Naive thymus-derived CD4-positive, alpha-beta T cell (primary cell): ENCODE measurements at regions not wholly inside any gene's neighbourhood (a gene's known extent, or its start where the extent isn't known, plus 50 kb on each side); places are given as distances from the start of the nearest gene placed in this dataset.

Experiments
- ATAC-seq: fragments of 150-1000 bp; cut with Tn5 transposase; 2 replicates; pipeline ENCODE4 v1.10.0; 2021; ENCODE audit warnings: mild to moderate bottlenecking, moderate library complexity
- CTCF ChIA-PET: fragments of 350-600 bp; sonication (Branson Sonifier 250); formaldehyde crosslinking; loops from one replicate; lab custom pipeline; 2021; ENCODE audit warnings: antibody characterized with exemption; lab: Charles Lee
- POLR2A ChIA-PET: fragments of 350-600 bp; sonication (Branson Sonifier 250); formaldehyde crosslinking; loops from one replicate; lab custom pipeline; 2021; ENCODE audit warnings: antibody characterized with exemption, inconsistent platforms; lab: Charles Lee
- DNase-seq, 9 donors: peaks; one replicate each; pipeline versions ENCODE4 v3.0.0 to v3.0.0-alpha.2; 2020 to 2022; ENCODE audit warnings: mixed read lengths in 1 of 9
- H3K27ac ChIP-seq: one replicate; pipeline ENCODE4 v1.7.0; 2013; ENCODE audit warnings: mild to moderate bottlenecking, low read depth, low read length, moderate library complexity
- H3K27me3 ChIP-seq, 2 donors: one replicate each; pipeline ENCODE4 v1.7.0; 2013; ENCODE audit warnings: low read length in 2 of 2, mild to moderate bottlenecking in 2 of 2, moderate library complexity in 2 of 2; ENCODE audit not compliant: control insufficient read depth in 2 of 2, insufficient read depth in 2 of 2
- H3K36me3 ChIP-seq, 3 experiments: 1 replicate in 2 of 3; 2 replicates in 1 of 3; pipeline ENCODE4 v1.7.0; 2013; ENCODE audit warnings: low read length in 3 of 3, mild to moderate bottlenecking in 3 of 3, moderate library complexity in 1 of 3; ENCODE audit not compliant: insufficient read depth in 3 of 3, control insufficient read depth in 2 of 3
- H3K4me1 ChIP-seq, 2 donors: one replicate each; pipeline ENCODE4 v1.7.0; 2013; ENCODE audit warnings: low read length in 2 of 2, mild to moderate bottlenecking in 2 of 2, moderate library complexity in 1 of 2; ENCODE audit not compliant: control insufficient read depth in 2 of 2, insufficient read depth in 2 of 2
- H3K4me3 ChIP-seq: 2 replicates; pipeline ENCODE4 v1.7.0; 2013; ENCODE audit warnings: mild to moderate bottlenecking, low read length
- H3K9me3 ChIP-seq, 3 experiments: 1 replicate in 2 of 3; 2 replicates in 1 of 3; pipeline ENCODE4 v1.7.0; 2013; ENCODE audit warnings: low read length in 3 of 3; ENCODE audit not compliant: control insufficient read depth in 2 of 3
- H3K27ac Mint-ChIP-seq, 9 donors: one replicate each; pipeline ENCODE4 v1.8.0; 2020 to 2022; ENCODE audit warnings: mixed read lengths in 9 of 9, mild to moderate bottlenecking in 8 of 9, moderate library complexity in 5 of 9, inconsistent platforms in 2 of 9
- H3K27me3 Mint-ChIP-seq, 5 donors: one replicate each; pipeline ENCODE4 v1.8.0; 2021 to 2022; ENCODE audit warnings: mixed read lengths in 5 of 5, mild to moderate bottlenecking in 1 of 5
- H3K36me3 Mint-ChIP-seq, 5 donors: one replicate each; pipeline ENCODE4 v1.8.0; 2020 to 2022; ENCODE audit warnings: mixed read lengths in 5 of 5, mild to moderate bottlenecking in 3 of 5, inconsistent platforms in 1 of 5
- H3K4me1 Mint-ChIP-seq, 7 donors: one replicate each; pipeline ENCODE4 v1.8.0; 2020 to 2022; ENCODE audit warnings: mixed read lengths in 7 of 7, mild to moderate bottlenecking in 3 of 7, inconsistent platforms in 1 of 7
- H3K4me3 Mint-ChIP-seq, 10 donors: one replicate each; pipeline ENCODE4 v1.8.0; 2020 to 2022; ENCODE audit warnings: mild to moderate bottlenecking in 10 of 10, mixed read lengths in 10 of 10, moderate library complexity in 6 of 10, inconsistent platforms in 2 of 10
- H3K9me3 Mint-ChIP-seq, 11 donors: one replicate each; pipeline ENCODE4 v1.8.0; 2020 to 2022; ENCODE audit warnings: mixed read lengths in 11 of 11, mild to moderate bottlenecking in 4 of 11, inconsistent platforms in 1 of 11, moderate library complexity in 1 of 11
- intact Hi-C, 2 donors: fragments of 100-400 bp; cut with micrococcal nuclease; formaldehyde crosslinking; loops; one replicate each; pipeline ENCODE4 v1.15.1; 2023

DNA sequence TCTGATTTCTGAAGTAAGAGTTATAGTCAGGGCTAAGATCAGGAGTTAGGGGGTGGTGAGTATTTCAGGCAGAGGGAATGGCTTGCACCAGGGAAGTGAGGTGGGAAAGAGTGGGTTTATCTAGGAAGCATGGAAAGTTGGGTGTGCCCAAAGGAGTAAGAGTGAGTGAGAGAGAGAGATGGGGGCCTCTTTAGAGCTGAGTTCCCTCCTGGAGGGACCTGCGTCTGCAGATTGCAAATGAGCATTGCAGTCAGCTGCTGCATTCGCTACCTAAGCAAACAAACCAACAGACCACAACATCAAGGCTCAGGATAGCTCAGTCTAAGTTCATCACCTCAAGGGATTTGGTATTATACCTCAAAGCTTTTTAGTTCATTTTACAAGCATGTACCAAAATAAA is 405.8 kb downstream of the FGF9 start:
- peak; percentile 65 for ATAC-seq
- Mint-ChIP-seq H3K9me3 (peaks cover 0 to 3% (median 0%) of the 10 kb centered on the region in 11 donors), H3K4me3 (peak overlapping the region in 2 of 10 donors; percentile 3 to 15), H3K27me3 (peaks cover 0 to 2% (median 0%) of the 10 kb centered on the region in 5 donors), H3K4me1 (peaks cover 8 to 34% (median 25%) of the 10 kb centered on the region in 7 donors), H3K36me3 (peaks cover 3 to 14% (median 6%) of the 10 kb centered on the region in 5 donors), H3K27ac (peak overlapping the region in 5 of 9 donors; percentile 17 to 85 (median 44))
- H3K9me3 ChIP-seq: no peaks in the 10 kb centered on the region
- peak in 2 of 9 donors; percentile 25 to 34 for DNase-seq
- peaks cover 0 to 4% of the 10 kb centered on the region in 2 donors for H3K4me1 ChIP-seq
- H3K36me3 ChIP-seq: no peaks in the 10 kb centered on the region
- no peaks in the 10 kb centered on the region for H3K27me3 ChIP-seq
- H3K27ac ChIP-seq: no peak overlapping the region
- POLR2A ChIA-PET: interaction anchor here (1.1 kb wide), 1 partner anchor 15 kb away, joined by 3 read pairs; no protein-coding TSS in a partner anchor
- intact Hi-C loops: loop anchor here in 1 of 2 donors (2.0 kb wide), 1 partner anchor 14 kb away; no protein-coding TSS in a partner anchor
- H3K4me3 ChIP-seq: no peak overlapping the region
- CTCF ChIA-PET: interaction anchor here (1.2 kb wide), 1 partner anchor 16 kb away, joined by 3 read pairs; no protein-coding TSS in a partner anchor

DNA sequence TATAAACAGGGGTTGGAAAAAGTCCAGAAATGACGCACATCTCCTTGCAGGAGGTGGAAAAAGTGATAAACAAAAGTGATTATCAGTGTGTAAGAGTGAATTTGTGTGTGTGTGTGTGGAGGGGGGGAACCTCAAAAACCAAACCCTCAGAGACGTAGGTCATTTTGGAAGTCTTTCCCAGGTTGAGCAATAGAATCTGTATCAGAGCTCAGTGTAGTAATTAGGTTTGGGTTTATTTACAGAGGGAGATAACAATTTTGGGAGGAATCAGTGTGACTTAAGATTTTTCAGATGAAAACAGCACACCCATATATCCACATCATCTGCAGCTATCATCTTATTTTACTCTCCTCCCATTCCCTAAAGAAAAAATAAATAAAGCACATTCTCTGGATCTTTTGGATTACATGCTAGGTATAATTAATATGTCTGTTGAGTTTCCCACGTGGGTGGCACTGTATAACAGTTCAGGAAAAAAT is 406.4 kb downstream of the FGF9 start:
- intact Hi-C loops: loop anchor here in 1 of 2 donors (2.0 kb wide), 1 partner anchor 14 kb away; no protein-coding TSS in a partner anchor
- no peak for DNase-seq
- Mint-ChIP-seq H3K27ac (peak overlapping the region in 2 of 9 donors; percentile 8 to 79), H3K4me1 (peaks cover 9 to 37% (median 29%) of the 10 kb centered on the region in 7 donors), H3K9me3 (peaks cover 0 to 3% (median 0%) of the 10 kb centered on the region in 11 donors), H3K36me3 (peaks cover 3 to 14% (median 6%) of the 10 kb centered on the region in 5 donors), H3K27me3 (peaks cover 0 to 2% (median 0%) of the 10 kb centered on the region in 5 donors), H3K4me3 (peak overlapping the region in 2 of 10 donors; percentile 15 to 34)
- ChIA-PET CTCF (interaction anchor here (0.6 to 1.2 kb wide), 2 partner anchors 17 to 200 kb away, joined by 3 read pairs; no protein-coding TSS in a partner anchor), POLR2A (interaction anchor here (1.1 kb wide), 1 partner anchor 14 kb away, joined by 3 read pairs; no protein-coding TSS in a partner anchor)
- Histone ChIP-seq H3K4me1 (peaks cover 4 to 6% of the 10 kb centered on the region in 2 donors), H3K36me3 (no peaks in the 10 kb centered on the region), H3K4me3 (no peak overlapping the region), H3K27ac (no peak overlapping the region), H3K27me3 (no peaks in the 10 kb centered on the region), H3K9me3 (no peaks in the 10 kb centered on the region)
- ATAC-seq: peak; percentile 22

DNA sequence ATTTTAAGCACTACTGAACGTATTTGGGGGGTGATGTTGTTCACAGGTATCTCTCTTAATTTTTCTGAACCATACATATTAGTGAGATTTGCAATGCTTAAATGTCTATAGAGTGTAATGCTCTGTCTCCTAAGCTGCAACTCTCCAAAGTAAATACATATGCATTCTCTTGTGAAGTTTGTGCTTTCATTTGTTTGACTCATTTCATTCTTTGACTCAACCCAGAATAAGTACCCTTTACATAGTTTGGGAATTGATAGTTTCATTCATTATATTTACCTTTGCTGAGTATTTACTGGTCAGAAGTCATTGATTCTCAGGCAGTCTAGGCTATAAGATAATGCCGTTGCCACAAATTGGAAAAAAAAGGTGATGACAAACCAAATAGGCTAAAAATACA is 406.9 kb downstream of the FGF9 start:
- H3K27ac Mint-ChIP-seq: peak overlapping the region in 1 of 9 donors; percentile 20
- intact Hi-C loops: loop anchor here in 1 of 2 donors (2.0 kb wide), 1 partner anchor 15 kb away; no protein-coding TSS in a partner anchor
- peaks cover 3 to 14% (median 6%) of the 10 kb centered on the region in 5 donors for H3K36me3 Mint-ChIP-seq
- H3K27me3 Mint-ChIP-seq: no peaks in the 10 kb centered on the region
- H3K9me3 Mint-ChIP-seq: peaks cover 0 to 3% (median 0%) of the 10 kb centered on the region in 11 donors
- no peak for ATAC-seq
- DNase-seq: no peak
- no peaks in the 10 kb centered on the region for H3K27me3 ChIP-seq
- no peak overlapping the region for H3K27ac ChIP-seq
- ChIA-PET POLR2A (no interaction called here), CTCF (interaction anchor here (0.5 to 0.6 kb wide), 2 partner anchors 199 to 229 kb away, joined by 3 to 5 read pairs; no protein-coding TSS in a partner anchor)
- no peaks in the 10 kb centered on the region for H3K9me3 ChIP-seq
- H3K4me3 ChIP-seq: no peak overlapping the region
- H3K4me1 ChIP-seq: peaks cover 6 to 9% of the 10 kb centered on the region in 2 donors
- H3K4me1 Mint-ChIP-seq: peaks cover 11 to 43% (median 34%) of the 10 kb centered on the region in 7 donors
- H3K4me3 Mint-ChIP-seq: no peak overlapping the region
- H3K36me3 ChIP-seq: no peaks in the 10 kb centered on the region

DNA sequence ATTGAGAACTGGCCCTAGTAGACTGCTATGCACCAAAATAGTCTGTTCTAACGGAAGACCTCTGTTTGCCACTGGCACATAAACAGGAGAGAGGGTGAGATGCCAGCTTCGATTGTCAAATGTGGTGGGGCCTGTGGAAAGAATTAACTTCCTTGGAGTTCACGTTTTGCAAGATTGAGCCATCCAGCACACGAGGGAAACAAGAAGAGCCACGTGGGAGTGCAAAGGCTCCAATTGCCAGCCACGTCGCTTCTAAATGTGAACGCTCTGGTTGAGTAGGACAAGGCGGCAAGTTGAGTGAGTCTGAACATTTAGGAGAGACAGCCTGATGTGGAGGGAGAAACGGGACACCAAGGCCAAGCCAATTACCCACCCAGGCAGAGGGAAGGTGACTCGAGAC is 409.1 kb downstream of the FGF9 start:
- H3K9me3 ChIP-seq: no peaks in the 10 kb centered on the region
- CTCF ChIA-PET: no interaction called here
- intact Hi-C loops: no loop called here
- DNase-seq: no peak
- Mint-ChIP-seq H3K27me3 (no peaks in the 10 kb centered on the region), H3K4me1 (peaks cover 9 to 46% (median 34%) of the 10 kb centered on the region in 7 donors), H3K27ac (peak overlapping the region in 1 of 9 donors; percentile 51), H3K4me3 (no peak overlapping the region), H3K9me3 (peaks cover 0 to 10% (median 0%) of the 10 kb centered on the region in 11 donors), H3K36me3 (peaks cover 3 to 14% (median 6%) of the 10 kb centered on the region in 5 donors)
- POLR2A ChIA-PET: no interaction called here
- H3K27ac ChIP-seq: no peak overlapping the region
- peaks cover 4 to 11% of the 10 kb centered on the region in 2 donors for H3K4me1 ChIP-seq
- no peaks in the 10 kb centered on the region for H3K27me3 ChIP-seq
- no peak overlapping the region for H3K4me3 ChIP-seq
- ATAC-seq: no peak
- no peaks in the 10 kb centered on the region for H3K36me3 ChIP-seq

DNA sequence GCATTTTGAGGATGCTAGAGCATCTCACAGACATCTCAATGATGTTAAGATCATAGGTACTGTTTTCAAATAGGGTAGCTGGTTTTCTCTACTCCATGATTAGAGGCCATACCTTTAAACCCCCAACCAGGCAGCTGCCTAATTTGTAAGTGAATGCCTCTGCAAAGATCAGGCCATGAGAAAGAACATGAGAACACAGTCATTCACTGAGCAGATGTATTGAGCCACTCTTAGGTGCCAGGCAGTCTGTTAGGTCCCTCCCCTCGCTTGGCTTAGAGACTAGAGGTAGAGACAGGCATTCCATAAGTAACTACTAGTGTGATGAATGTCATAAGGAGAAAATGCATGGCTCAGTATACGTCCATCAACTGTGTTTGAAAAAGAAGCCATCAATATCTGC is 410.0 kb downstream of the FGF9 start:
- peaks cover 3 to 14% (median 6%) of the 10 kb centered on the region in 5 donors for H3K36me3 Mint-ChIP-seq
- peaks cover 10 to 47% (median 34%) of the 10 kb centered on the region in 7 donors for H3K4me1 Mint-ChIP-seq
- ChIA-PET POLR2A (no interaction called here), CTCF (no interaction called here)
- peaks cover 0 to 10% (median 0%) of the 10 kb centered on the region in 11 donors for H3K9me3 Mint-ChIP-seq
- peaks cover 0 to 5% (median 0%) of the 10 kb centered on the region in 5 donors for H3K27me3 Mint-ChIP-seq
- ATAC-seq (no peak), DNase-seq (no peak)
- Histone ChIP-seq H3K27me3 (no peaks in the 10 kb centered on the region), H3K36me3 (no peaks in the 10 kb centered on the region), H3K4me1 (peaks cover 4 to 11% of the 10 kb centered on the region in 2 donors), H3K4me3 (no peak overlapping the region), H3K27ac (no peak overlapping the region), H3K9me3 (no peaks in the 10 kb centered on the region)
- H3K4me3 Mint-ChIP-seq: no peak overlapping the region
- H3K27ac Mint-ChIP-seq: no peak overlapping the region
- intact Hi-C loops: no loop called here

DNA sequence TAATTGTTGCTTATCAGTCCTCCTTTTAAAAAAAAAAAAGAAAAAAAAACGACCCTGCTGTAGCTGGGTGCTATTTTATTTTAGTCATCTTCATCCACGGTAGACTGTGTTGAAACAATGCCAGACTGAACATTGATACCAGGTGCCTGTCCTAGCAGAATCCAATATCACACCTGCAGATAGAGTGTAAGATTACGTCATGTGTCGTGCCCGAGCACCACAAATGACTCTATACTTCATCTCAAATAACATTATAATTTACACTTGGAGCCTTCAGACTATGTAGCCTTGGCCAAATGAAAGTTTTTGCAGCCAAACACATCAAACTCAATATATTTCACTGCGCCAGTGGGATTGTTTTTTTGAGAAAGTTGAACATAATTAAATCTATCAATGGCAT is 410.6 kb downstream of the FGF9 start:
- POLR2A ChIA-PET: no interaction called here
- peaks cover 3 to 12% (median 6%) of the 10 kb centered on the region in 5 donors for H3K36me3 Mint-ChIP-seq
- Histone ChIP-seq H3K27ac (no peak overlapping the region), H3K9me3 (no peaks in the 10 kb centered on the region), H3K36me3 (no peaks in the 10 kb centered on the region), H3K4me3 (no peak overlapping the region), H3K27me3 (no peaks in the 10 kb centered on the region), H3K4me1 (peaks cover 4 to 11% of the 10 kb centered on the region in 2 donors)
- ATAC-seq: no peak
- CTCF ChIA-PET: no interaction called here
- H3K4me1 Mint-ChIP-seq: peaks cover 10 to 43% (median 33%) of the 10 kb centered on the region in 7 donors
- DNase-seq: no peak
- H3K27me3 Mint-ChIP-seq: peaks cover 0 to 5% (median 0%) of the 10 kb centered on the region in 5 donors
- intact Hi-C loops: no loop called here
- H3K27ac Mint-ChIP-seq: peak overlapping the region in 2 of 9 donors; percentile 32 to 37
- peaks cover 0 to 12% (median 0%) of the 10 kb centered on the region in 11 donors for H3K9me3 Mint-ChIP-seq
- peak overlapping the region in 1 of 10 donors; percentile 16 for H3K4me3 Mint-ChIP-seq
